ENCODE measurements at regions not wholly inside any gene's neighbourhood (a gene's known extent, or its start where the extent isn't known, plus 50 kb on each side); places are given as distances from the start of the nearest gene placed in this dataset.

- no peak for FAIRE-seq
These were observed 90.7 kb upstream of the PCDH18 start for GRCh38 chr4:137623013-137623412.

- FAIRE-seq, result no peak
These were observed 88.8 kb upstream of the PCDH18 start for GRCh38 chr4:137621056-137621455.

GRCh38 chr4:137614491-137614890, 82.2 kb upstream of the PCDH18 start:
- no peak for FAIRE-seq

GRCh38 chr4:137611998-137612700, 79.9 kb upstream of the PCDH18 start:
- FAIRE-seq, result no peak

- no peak for FAIRE-seq
These were observed 78.7 kb upstream of the PCDH18 start for GRCh38 chr4:137610960-137611359.

- FAIRE-seq, result no peak
These were observed 77.6 kb upstream of the PCDH18 start for GRCh38 chr4:137609718-137610430.

- no peak for FAIRE-seq
These were observed 75.8 kb upstream of the PCDH18 start for GRCh38 chr4:137608085-137608484.

GRCh38 chr4:137602436-137602835, 70.1 kb upstream of the PCDH18 start:
- FAIRE-seq, result no peak

- no peak for FAIRE-seq
These were observed 69.6 kb upstream of the PCDH18 start for GRCh38 chr4:137601934-137602333.

- no peak for FAIRE-seq
These were observed 67.4 kb upstream of the PCDH18 start for GRCh38 chr4:137599734-137600133.

GRCh38 chr4:137597752-137598430, 65.6 kb upstream of the PCDH18 start:
- FAIRE-seq, result no peak

GRCh38 chr4:137587796-137588195, 55.5 kb upstream of the PCDH18 start:
- FAIRE-seq, result no peak

- FAIRE-seq, result no peak
These were observed 51.4 kb upstream of the PCDH18 start for GRCh38 chr4:137583671-137584070.

Data from TTC549 (cell line).